ENCODE measurements at regions not wholly inside any gene's neighbourhood (a gene's known extent, or its start where the extent isn't known, plus 50 kb on each side); places are given as distances from the start of the nearest gene placed in this dataset.

GRCh38 chr6:22017272-22017671 is 279.6 kb downstream of the PRL start:
- TF ChIP-seq EZH2 (IDR thresholded peaks at IDR 0.05; ENCODE audit: low read length) (no peak), CTCF (optimal IDR thresholded peaks at IDR 0.05 in 1 of 3, IDR thresholded peaks at IDR 0.05 in 1 of 3, conservative IDR thresholded peaks at IDR 0.05 in 1 of 3; ENCODE audit: extremely low read depth in 1 of 3, insufficient read depth in 2 of 3, low read length in 3 of 3) (no peak)
- Histone ChIP-seq H3K27ac (ENCODE audit: control insufficient read depth, insufficient read depth, low read length) (no peak overlapping the region), H3K4me1 (ENCODE audit: control insufficient read depth, extremely low read depth, insufficient read depth, low read length) (no peaks in the 10 kb centered on the region), H4K20me1 (ENCODE audit: control insufficient read depth, extremely low read depth, insufficient read depth, low read length) (no peaks in the 10 kb centered on the region), H3K36me3 (ENCODE audit: control insufficient read depth in 2 of 2, extremely low read depth in 1 of 2, insufficient read depth in 2 of 2, low read length in 2 of 2) (no peaks in the 10 kb centered on the region), H3K9me1 (ENCODE audit: control insufficient read depth, extremely low read depth, insufficient read depth, low read length) (no peaks in the 10 kb centered on the region), H3K4me2 (ENCODE audit: control insufficient read depth, extremely low read depth, insufficient read depth, low read depth, low read length) (no peak overlapping the region), H2AFZ (ENCODE audit: control insufficient read depth, low read length) (no peak overlapping the region), H3K9me3 (ENCODE audit: control insufficient read depth, low read depth, low read length) (no peaks in the 10 kb centered on the region), H3K4me3 (ENCODE audit: control insufficient read depth in 2 of 3, extremely low read depth in 1 of 3, insufficient read depth in 2 of 3, low read depth in 1 of 3, low read length in 3 of 3) (no peak overlapping the region), H3K9ac (ENCODE audit: control insufficient read depth, extremely low read depth, insufficient read depth, low read length) (no peak overlapping the region), H3K79me2 (ENCODE audit: control insufficient read depth, insufficient read depth, low read length) (no peaks in the 10 kb centered on the region), H3K27me3 (ENCODE audit: control insufficient read depth, extremely low read depth, insufficient read depth, low read length) (no peaks in the 10 kb centered on the region)
- FAIRE-seq (no peak), DNase-seq (ENCODE audit: low read depth, low spot score) (no peak)
- dilution Hi-C loops (cut with MboI; ENCODE audit: extremely low pct_ligation_motif_present, low sequenced_read_pairs) = no loop called here

- no peak overlapping the region for H3K4me3 ChIP-seq (ENCODE audit: control insufficient read depth in 2 of 3, extremely low read depth in 1 of 3, insufficient read depth in 2 of 3, low read depth in 1 of 3, low read length in 3 of 3)
- no peaks in the 10 kb centered on the region for H3K4me1 ChIP-seq (ENCODE audit: control insufficient read depth, extremely low read depth, insufficient read depth, low read length)
- H3K27ac ChIP-seq (ENCODE audit: control insufficient read depth, insufficient read depth, low read length) = no peak overlapping the region
- TF ChIP-seq CTCF (optimal IDR thresholded peaks at IDR 0.05 in 1 of 3, IDR thresholded peaks at IDR 0.05 in 1 of 3, conservative IDR thresholded peaks at IDR 0.05 in 1 of 3; ENCODE audit: extremely low read depth in 1 of 3, insufficient read depth in 2 of 3, low read length in 3 of 3) (no peak), EZH2 (IDR thresholded peaks at IDR 0.05; ENCODE audit: low read length) (no peak)
- dilution Hi-C loops (cut with MboI; ENCODE audit: extremely low pct_ligation_motif_present, low sequenced_read_pairs) = no loop called here
- no peak for FAIRE-seq
- no peaks in the 10 kb centered on the region for H3K36me3 ChIP-seq (ENCODE audit: control insufficient read depth in 2 of 2, extremely low read depth in 1 of 2, insufficient read depth in 2 of 2, low read length in 2 of 2)
- H3K27me3 ChIP-seq (ENCODE audit: control insufficient read depth, extremely low read depth, insufficient read depth, low read length) = no peaks in the 10 kb centered on the region
- H3K9me1 ChIP-seq (ENCODE audit: control insufficient read depth, extremely low read depth, insufficient read depth, low read length) = no peaks in the 10 kb centered on the region
- no peak overlapping the region for H3K4me2 ChIP-seq (ENCODE audit: control insufficient read depth, extremely low read depth, insufficient read depth, low read depth, low read length)
- H3K9me3 ChIP-seq (ENCODE audit: control insufficient read depth, low read depth, low read length) = no peaks in the 10 kb centered on the region
- H2AFZ ChIP-seq (ENCODE audit: control insufficient read depth, low read length) = no peak overlapping the region
- no peaks in the 10 kb centered on the region for H4K20me1 ChIP-seq (ENCODE audit: control insufficient read depth, extremely low read depth, insufficient read depth, low read length)
- no peaks in the 10 kb centered on the region for H3K79me2 ChIP-seq (ENCODE audit: control insufficient read depth, insufficient read depth, low read length)
- no peak overlapping the region for H3K9ac ChIP-seq (ENCODE audit: control insufficient read depth, extremely low read depth, insufficient read depth, low read length)
- no peak for DNase-seq (ENCODE audit: low read depth, low spot score)
Observed at GRCh38 chr6:22017766-22018165, 279.1 kb downstream of the PRL start.

All from keratinocyte (primary cell).